Panc1 (cell line): ENCODE measurements at regions not wholly inside any gene's neighbourhood (a gene's known extent, or its start where the extent isn't known, plus 50 kb on each side); places are given as distances from the start of the nearest gene placed in this dataset.

Source experiments
- ATAC-seq: fragments of 200-7000 bp; cut with Tn5 transposase; 2 replicates; pipeline ENCODE4 v1.9.1; 2020; ENCODE audit warnings: mild to moderate bottlenecking, moderate library complexity
- BruUV-seq: library from RNA; stranded (reverse); fragments of 400-500 nt; replicated peaks from 2 replicates; lab custom pipeline; 2021; lab: Mats Ljungman, UMichigan
- CTCF ChIA-PET: fragments of 300-600 bp; sonication (Branson Sonifier 250); formaldehyde crosslinking; loops from one replicate; lab custom pipeline; 2022; ENCODE audit warnings: antibody characterized with exemption; lab: Charles Lee
- POLR2A ChIA-PET: fragments of 300-600 bp; sonication (Branson Sonifier 250); formaldehyde crosslinking; loops from one replicate; lab custom pipeline; 2022; ENCODE audit warnings: antibody characterized with exemption; lab: Charles Lee
- DNase-seq: peaks from one replicate; pipeline ENCODE4 v3.0.0-alpha.2; 2010; ENCODE audit warnings: low read depth, low spot score
- H3K27ac ChIP-seq: 2 replicates; pipeline ENCODE4 v1.5.1; 2011; ENCODE audit warnings: mild to moderate bottlenecking, low read length, inconsistent platforms
- H3K27me3 ChIP-seq: fragments of 200-500 bp; sonication (Bioruptor generic); 2 replicates; pipeline ENCODE4 v1.6.0; 2014; ENCODE audit warnings: low read length, inconsistent platforms; ENCODE audit not compliant: control insufficient read depth, insufficient read depth
- H3K36me3 ChIP-seq: fragments of 200-500 bp; sonication (Bioruptor generic); 2 replicates; pipeline ENCODE4 v1.5.1; 2014; ENCODE audit warnings: inconsistent platforms, mild to moderate bottlenecking, low read length, moderate library complexity; ENCODE audit not compliant: control insufficient read depth, insufficient read depth
- H3K4me1 ChIP-seq: 2 replicates; pipeline ENCODE4 v1.5.1; 2011; ENCODE audit warnings: inconsistent platforms, mild to moderate bottlenecking, low read length, moderate library complexity; ENCODE audit not compliant: control insufficient read depth, insufficient read depth
- H3K4me3 ChIP-seq, 2 experiments: 2 replicates each; pipeline ENCODE4 v1.5.1; 2011 to 2012; ENCODE audit warnings: low read depth in 2 of 2, low read length in 2 of 2, mild to moderate bottlenecking in 2 of 2, inconsistent platforms in 1 of 2, moderate library complexity in 1 of 2
- H3K9me3 ChIP-seq: fragments of 200-500 bp; sonication (Bioruptor generic); 2 replicates; pipeline ENCODE4 v1.5.1; 2014; ENCODE audit warnings: low read depth, mild to moderate bottlenecking, inconsistent platforms, low read length, moderate library complexity; ENCODE audit not compliant: control insufficient read depth, insufficient read depth
- POLR2AphosphoS5 ChIP-seq: IDR thresholded peaks from 2 replicates; pipeline ENCODE4 v1.6.1; 2012; ENCODE audit warnings: mild to moderate bottlenecking, low read depth, low read length, moderate library complexity
- SIN3A ChIP-seq: IDR thresholded peaks from 2 replicates; pipeline ENCODE4 v1.6.1; 2012; ENCODE audit warnings: low read depth, mild to moderate bottlenecking, low read length, moderate library complexity, borderline replicate concordance; ENCODE audit not compliant: insufficient read depth
- TCF7L2 ChIP-seq: IDR thresholded peaks from 2 replicates; pipeline ENCODE4 v1.6.1; 2011; ENCODE audit warnings: mild to moderate bottlenecking, low read depth, low read length, inconsistent platforms
- in situ Hi-C: cut with HindIII; loops from 2 replicates; pipeline ENCODE4 v1.10.0; 2016; ENCODE audit warnings: low sequenced_read_pairs, low pct_unique_long_range_greater_than_20kb
- intact Hi-C: fragments of 100-400 bp; cut with micrococcal nuclease; formaldehyde crosslinking; loops from one replicate; pipeline ENCODE4 v1.10.0; 2022; ENCODE audit not compliant: unreplicated experiment
- TF ChIP-seq, protein P1 (sequence below): fragments of 450-650 bp; IDR thresholded peaks from 2 replicates; pipeline ENCODE4 v1.5.1; 2017; ENCODE audit warnings: mild to moderate bottlenecking
- TF ChIP-seq, protein P2 (sequence below), 2 experiments: IDR thresholded peaks; 2 replicates each; pipeline ENCODE4 v1.6.1; 2011 to 2012; ENCODE audit warnings: low read depth in 2 of 2, control low read depth in 1 of 2, low read length in 1 of 2, mild to moderate bottlenecking in 1 of 2, moderate library complexity in 1 of 2; ENCODE audit not compliant: insufficient read depth in 1 of 2

DNA sequence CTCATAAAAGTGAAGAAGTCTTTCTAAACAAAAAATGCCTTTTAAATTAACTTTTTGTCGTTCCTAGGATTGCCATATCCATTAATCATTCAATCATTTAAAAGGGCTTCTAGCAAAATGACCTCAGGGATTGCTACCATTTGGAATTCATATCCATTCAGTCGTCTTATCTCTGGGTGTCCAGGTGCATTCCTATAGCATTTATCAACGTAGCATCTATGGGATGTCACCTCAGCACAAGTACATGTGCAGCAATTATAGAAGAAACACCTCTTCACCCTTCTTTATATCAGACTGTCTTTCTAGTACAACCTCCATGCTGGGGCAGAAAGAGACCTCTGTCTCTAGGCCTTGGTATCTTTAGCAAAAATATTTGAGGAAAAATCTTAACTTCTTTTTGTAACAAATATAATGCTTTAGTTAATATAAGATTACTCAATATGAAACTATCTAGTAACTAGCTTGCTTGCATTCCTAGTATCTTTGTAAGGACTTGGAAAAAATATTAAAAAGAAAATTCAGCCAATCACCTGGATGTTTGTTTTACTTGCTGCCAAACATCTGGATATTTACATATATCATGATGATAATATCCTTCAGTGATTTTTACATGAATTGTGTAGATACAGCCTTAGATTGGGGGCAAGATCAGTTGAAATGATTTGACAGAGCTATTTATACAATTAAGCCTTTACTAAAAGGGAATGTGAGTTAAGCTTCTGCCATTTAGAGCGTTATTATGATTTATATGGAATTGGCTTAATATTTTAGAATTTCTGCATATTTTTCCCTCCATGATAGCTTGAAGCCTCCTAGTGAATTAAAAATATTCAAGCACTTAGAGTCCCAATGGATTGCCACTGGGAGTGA is 356.8 kb downstream of the HDGFL1 start:
- Histone ChIP-seq H3K4me3 (no peak overlapping the region), H3K9me3 (no peaks in the 10 kb centered on the region), H3K27me3 (no peaks in the 10 kb centered on the region), H3K36me3 (no peaks in the 10 kb centered on the region), H3K4me1 (no peaks in the 10 kb centered on the region), H3K27ac (no peak overlapping the region)
- POLR2A ChIA-PET, result no interaction called here
- DNase-seq (no peak), ATAC-seq (no peak)
- CTCF ChIA-PET, result no interaction called here
- in situ Hi-C loops (no loop called here), intact Hi-C loops (no loop called here)
- TF ChIP-seq TCF7L2, result no peak
- TF ChIP-seq POLR2AphosphoS5, result no peak
- no peak for TF ChIP-seq SIN3A
- TF ChIP-seq, protein P1, sequence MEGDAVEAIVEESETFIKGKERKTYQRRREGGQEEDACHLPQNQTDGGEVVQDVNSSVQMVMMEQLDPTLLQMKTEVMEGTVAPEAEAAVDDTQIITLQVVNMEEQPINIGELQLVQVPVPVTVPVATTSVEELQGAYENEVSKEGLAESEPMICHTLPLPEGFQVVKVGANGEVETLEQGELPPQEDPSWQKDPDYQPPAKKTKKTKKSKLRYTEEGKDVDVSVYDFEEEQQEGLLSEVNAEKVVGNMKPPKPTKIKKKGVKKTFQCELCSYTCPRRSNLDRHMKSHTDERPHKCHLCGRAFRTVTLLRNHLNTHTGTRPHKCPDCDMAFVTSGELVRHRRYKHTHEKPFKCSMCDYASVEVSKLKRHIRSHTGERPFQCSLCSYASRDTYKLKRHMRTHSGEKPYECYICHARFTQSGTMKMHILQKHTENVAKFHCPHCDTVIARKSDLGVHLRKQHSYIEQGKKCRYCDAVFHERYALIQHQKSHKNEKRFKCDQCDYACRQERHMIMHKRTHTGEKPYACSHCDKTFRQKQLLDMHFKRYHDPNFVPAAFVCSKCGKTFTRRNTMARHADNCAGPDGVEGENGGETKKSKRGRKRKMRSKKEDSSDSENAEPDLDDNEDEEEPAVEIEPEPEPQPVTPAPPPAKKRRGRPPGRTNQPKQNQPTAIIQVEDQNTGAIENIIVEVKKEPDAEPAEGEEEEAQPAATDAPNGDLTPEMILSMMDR, result no peak
- TF ChIP-seq, protein P2, sequence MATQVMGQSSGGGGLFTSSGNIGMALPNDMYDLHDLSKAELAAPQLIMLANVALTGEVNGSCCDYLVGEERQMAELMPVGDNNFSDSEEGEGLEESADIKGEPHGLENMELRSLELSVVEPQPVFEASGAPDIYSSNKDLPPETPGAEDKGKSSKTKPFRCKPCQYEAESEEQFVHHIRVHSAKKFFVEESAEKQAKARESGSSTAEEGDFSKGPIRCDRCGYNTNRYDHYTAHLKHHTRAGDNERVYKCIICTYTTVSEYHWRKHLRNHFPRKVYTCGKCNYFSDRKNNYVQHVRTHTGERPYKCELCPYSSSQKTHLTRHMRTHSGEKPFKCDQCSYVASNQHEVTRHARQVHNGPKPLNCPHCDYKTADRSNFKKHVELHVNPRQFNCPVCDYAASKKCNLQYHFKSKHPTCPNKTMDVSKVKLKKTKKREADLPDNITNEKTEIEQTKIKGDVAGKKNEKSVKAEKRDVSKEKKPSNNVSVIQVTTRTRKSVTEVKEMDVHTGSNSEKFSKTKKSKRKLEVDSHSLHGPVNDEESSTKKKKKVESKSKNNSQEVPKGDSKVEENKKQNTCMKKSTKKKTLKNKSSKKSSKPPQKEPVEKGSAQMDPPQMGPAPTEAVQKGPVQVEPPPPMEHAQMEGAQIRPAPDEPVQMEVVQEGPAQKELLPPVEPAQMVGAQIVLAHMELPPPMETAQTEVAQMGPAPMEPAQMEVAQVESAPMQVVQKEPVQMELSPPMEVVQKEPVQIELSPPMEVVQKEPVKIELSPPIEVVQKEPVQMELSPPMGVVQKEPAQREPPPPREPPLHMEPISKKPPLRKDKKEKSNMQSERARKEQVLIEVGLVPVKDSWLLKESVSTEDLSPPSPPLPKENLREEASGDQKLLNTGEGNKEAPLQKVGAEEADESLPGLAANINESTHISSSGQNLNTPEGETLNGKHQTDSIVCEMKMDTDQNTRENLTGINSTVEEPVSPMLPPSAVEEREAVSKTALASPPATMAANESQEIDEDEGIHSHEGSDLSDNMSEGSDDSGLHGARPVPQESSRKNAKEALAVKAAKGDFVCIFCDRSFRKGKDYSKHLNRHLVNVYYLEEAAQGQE (IDR thresholded peaks at IDR 0.05; ENCODE audit: insufficient read depth in 1 of 2, low read depth in 2 of 2, low read length in 1 of 2), result no peak
- BruUV-seq, result no TSS peak

DNA sequence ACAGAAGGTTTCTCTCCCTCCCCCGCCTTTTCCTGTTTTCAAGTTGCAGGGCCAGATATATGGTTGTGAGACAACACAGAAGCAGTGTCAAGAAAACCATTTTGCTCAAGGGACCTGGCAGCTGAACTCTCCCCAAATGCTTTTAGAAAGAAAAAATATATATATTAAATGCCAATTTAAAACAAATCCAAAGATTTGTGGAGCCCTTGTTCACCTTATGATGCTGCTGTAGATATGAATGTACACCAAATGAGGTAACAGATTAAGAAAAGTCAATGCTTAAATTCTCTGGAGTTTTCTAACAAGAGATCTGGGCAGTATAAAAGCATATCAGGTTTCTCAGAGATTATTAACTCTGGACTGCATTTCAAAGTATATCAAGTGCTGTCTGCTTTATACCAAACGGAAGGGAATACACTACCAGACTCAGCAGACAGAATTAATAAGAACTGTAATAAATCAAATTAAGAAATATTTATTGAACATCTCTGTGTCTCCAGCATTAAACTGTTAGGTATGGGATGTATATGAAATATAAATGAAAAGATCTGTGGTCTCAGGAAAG is 357.5 kb downstream of the HDGFL1 start:
- TF ChIP-seq, protein P2 (IDR thresholded peaks at IDR 0.05; ENCODE audit: insufficient read depth in 1 of 2, low read depth in 2 of 2, low read length in 1 of 2), result no peak
- TF ChIP-seq TCF7L2, result no peak
- no peak for TF ChIP-seq SIN3A
- no peak for TF ChIP-seq POLR2AphosphoS5
- TF ChIP-seq, protein P1, result no peak
- no peak for ATAC-seq

More for the DNA sequence above, 357.5 kb downstream of the HDGFL1 start:
- no peaks in the 10 kb centered on the region for H3K4me1 ChIP-seq
- no peak overlapping the region for H3K27ac ChIP-seq
- ChIA-PET CTCF (no interaction called here), POLR2A (no interaction called here)
- BruUV-seq, result no TSS peak
- H3K9me3 ChIP-seq, result no peaks in the 10 kb centered on the region
- no peak overlapping the region for H3K4me3 ChIP-seq
- H3K27me3 ChIP-seq, result no peaks in the 10 kb centered on the region
- H3K36me3 ChIP-seq, result no peaks in the 10 kb centered on the region
- in situ Hi-C loops (no loop called here), intact Hi-C loops (no loop called here)
- no peak for DNase-seq
